HepG2 (cell line): ENCODE measurements at regions not wholly inside any gene's neighbourhood (a gene's known extent, or its start where the extent isn't known, plus 50 kb on each side); places are given as distances from the start of the nearest gene placed in this dataset.

Experiments used
- AKAP8 ChIP-seq: sonication (generic); formaldehyde crosslinking; IDR thresholded peaks from 2 replicates; pipeline ENCODE4 v1.5.1; 2020; ENCODE audit warnings: mild to moderate bottlenecking, missing genetic modification reagents
- BORCS8-MEF2B ChIP-seq: sonication (generic); formaldehyde crosslinking; IDR thresholded peaks from 2 replicates; pipeline ENCODE4 v1.8.0; 2022; ENCODE audit warnings: mild to moderate bottlenecking, missing genetic modification reagents
- FOXK2 ChIP-seq: fragments of 450-650 bp; IDR thresholded peaks from 2 replicates; pipeline ENCODE4 v1.6.1; 2016
- FOXP1 ChIP-seq, 2 experiments: fragments of 450-650 bp in 1 of 2; IDR thresholded peaks; 2 replicates each; pipeline ENCODE4 v1.6.1; 2017 to 2018; ENCODE audit warnings: antibody characterized with exemption in 1 of 2
- GATAD2A ChIP-seq: IDR thresholded peaks from 2 replicates; pipeline ENCODE4 v1.6.1; 2016
- HNRNPLL ChIP-seq: fragments of 200-400 bp; formaldehyde crosslinking; IDR thresholded peaks from 2 replicates; pipeline ENCODE4 v1.6.1; 2017; ENCODE audit warnings: mild to moderate bottlenecking, low read depth, low read length; ENCODE audit not compliant: poor library complexity, severe bottlenecking
- HOXA9 ChIP-seq: sonication (generic); formaldehyde crosslinking; IDR thresholded peaks from 2 replicates; pipeline ENCODE4 v1.8.1; 2022; ENCODE audit warnings: missing genetic modification reagents, mild to moderate bottlenecking, moderate library complexity, borderline replicate concordance
- MAFF ChIP-seq: IDR thresholded peaks from 2 replicates; pipeline ENCODE4 v1.6.1; 2011; ENCODE audit warnings: low read depth, low read length, improper control_type of control experiment
- NBN ChIP-seq: fragments of 450-650 bp; conservative IDR thresholded peaks from 2 replicates; pipeline ENCODE4 v1.6.1; 2017
- NR2C2 ChIP-seq: sonication (generic); formaldehyde crosslinking; IDR thresholded peaks from 2 replicates; pipeline ENCODE4 v1.4.0; 2020; ENCODE audit warnings: missing genetic modification reagents, mild to moderate bottlenecking, moderate library complexity, borderline replicate concordance
- PITX1 ChIP-seq: sonication (generic); formaldehyde crosslinking; IDR thresholded peaks from 2 replicates; pipeline ENCODE4 v1.5.1; 2020; ENCODE audit warnings: mild to moderate bottlenecking, missing genetic modification reagents
- SIX4 ChIP-seq: sonication (generic); formaldehyde crosslinking; IDR thresholded peaks from 2 replicates; pipeline ENCODE4 v1.4.0; 2020; ENCODE audit warnings: missing genetic modification reagents
- SNAI1 ChIP-seq: sonication (generic); formaldehyde crosslinking; IDR thresholded peaks from 2 replicates; pipeline ENCODE4 v1.5.0; 2020; ENCODE audit warnings: mild to moderate bottlenecking, missing genetic modification reagents, borderline replicate concordance
- SOX5 ChIP-seq: IDR thresholded peaks from 2 replicates; pipeline ENCODE4 v1.6.1; 2016; ENCODE audit warnings: borderline replicate concordance
- ZBTB20 ChIP-seq: sonication (generic); formaldehyde crosslinking; IDR thresholded peaks from 2 replicates; pipeline ENCODE4 v1.8.1; 2023; ENCODE audit warnings: missing genetic modification reagents, low read depth, mild to moderate bottlenecking, borderline replicate concordance
- ZBTB7A ChIP-seq: sonication (generic); formaldehyde crosslinking; IDR thresholded peaks from 2 replicates; pipeline ENCODE4 v1.8.0; 2022; ENCODE audit warnings: mild to moderate bottlenecking, missing genetic modification reagents
- ZNF20 ChIP-seq: sonication (generic); formaldehyde crosslinking; IDR thresholded peaks from 2 replicates; pipeline ENCODE4 v1.4.0; 2020; ENCODE audit warnings: mild to moderate bottlenecking, moderate library complexity, missing genetic modification reagents
- ZNF263 ChIP-seq: sonication (generic); formaldehyde crosslinking; IDR thresholded peaks from 2 replicates; pipeline ENCODE4 v1.4.0; 2020; ENCODE audit warnings: missing genetic modification reagents
- ZNF264 ChIP-seq: sonication (generic); formaldehyde crosslinking; IDR thresholded peaks from 2 replicates; pipeline ENCODE4 v1.4.0; 2020; ENCODE audit warnings: missing genetic modification reagents
- ZNF367 ChIP-seq: sonication (generic); formaldehyde crosslinking; IDR thresholded peaks from 2 replicates; pipeline ENCODE4 v1.4.0; 2020; ENCODE audit warnings: missing genetic modification reagents, borderline replicate concordance
- ZNF556 ChIP-seq: sonication (generic); formaldehyde crosslinking; IDR thresholded peaks from 2 replicates; pipeline ENCODE4 v1.4.0; 2020; ENCODE audit warnings: mild to moderate bottlenecking, missing genetic modification reagents, borderline replicate concordance
- ZNF615 ChIP-seq: sonication (generic); formaldehyde crosslinking; IDR thresholded peaks from 2 replicates; pipeline ENCODE4 v1.5.0; 2020; ENCODE audit warnings: mild to moderate bottlenecking, missing genetic modification reagents, borderline replicate concordance
- ZNF7 ChIP-seq: IDR thresholded peaks from 2 replicates; pipeline ENCODE4 v1.6.1; 2016; ENCODE audit warnings: missing biosample characterization, missing genetic modification reagents
- ZNF781 ChIP-seq: sonication (generic); formaldehyde crosslinking; IDR thresholded peaks from 2 replicates; pipeline ENCODE4 v1.5.1; 2020; ENCODE audit warnings: borderline replicate concordance, mild to moderate bottlenecking, missing genetic modification reagents; ENCODE audit errors: not compliant biosample characterization
- TF ChIP-seq, protein P1 (sequence below): IDR thresholded peaks from 2 replicates; pipeline ENCODE4 v1.4.0; 2020; ENCODE audit warnings: mild to moderate bottlenecking, missing genetic modification reagents
- TF ChIP-seq, protein P2 (sequence below): IDR thresholded peaks from 2 replicates; pipeline ENCODE4 v1.6.1; 2012; ENCODE audit warnings: low read depth, low read length, improper control_type of control experiment
- TF ChIP-seq, protein P3 (sequence below): IDR thresholded peaks from 2 replicates; pipeline ENCODE4 v1.6.1; 2016; ENCODE audit warnings: low read depth

DNA sequence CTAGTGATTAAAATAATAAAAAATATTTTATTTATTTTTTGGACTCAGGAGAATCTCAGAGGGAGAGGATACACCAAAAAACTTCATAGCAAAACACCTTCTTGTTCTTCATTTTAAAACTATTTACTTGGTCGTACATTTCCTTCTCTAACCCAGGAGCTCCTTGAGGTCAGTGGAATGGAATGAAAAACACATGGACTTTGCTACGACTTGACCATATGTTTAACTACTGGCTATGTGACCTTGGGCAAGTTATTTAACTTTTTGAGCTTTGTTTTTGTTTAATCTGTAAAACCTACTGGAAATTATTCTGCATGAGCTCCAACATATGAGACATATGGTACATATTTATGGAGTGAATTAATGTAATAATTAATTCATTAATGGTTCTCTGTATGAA is 1005.5 kb upstream of the CITED2 start (continued):
- TF ChIP-seq ZBTB7A (CRISPR knock-in tag) (no peak), ZNF556 (CRISPR knock-in tag) (no peak), PITX1 (CRISPR knock-in tag) (no peak), FOXP1 (IDR thresholded peaks at IDR 0.05) (no peak), FOXP1 (CRISPR knock-in tag; IDR thresholded peaks at IDR 0.05) (peak; percentile 70), MAFF (no peak), BORCS8-MEF2B (CRISPR knock-in tag) (no peak), HOXA9 (CRISPR knock-in tag) (no peak), ZNF615 (CRISPR knock-in tag) (no peak), GATAD2A (peak; percentile 90), ZNF263 (no peak), SIX4 (CRISPR knock-in tag) (no peak), ZNF781 (no peak), ZBTB20 (peak; percentile 69; the same call in 1 of the 2 replicates), NR2C2 (CRISPR knock-in tag) (no peak), NBN (no peak), AKAP8 (CRISPR knock-in tag) (no peak), ZNF367 (CRISPR knock-in tag) (no peak), SOX5 (peak; percentile 51; the same call in 1 of the 2 replicates), ZNF264 (CRISPR knock-in tag) (no peak), ZNF20 (no peak), ZNF7 (CRISPR knock-in tag) (no peak), FOXK2 (no peak), SNAI1 (CRISPR knock-in tag) (no peak), HNRNPLL (no peak)
- TF ChIP-seq, protein P1, sequence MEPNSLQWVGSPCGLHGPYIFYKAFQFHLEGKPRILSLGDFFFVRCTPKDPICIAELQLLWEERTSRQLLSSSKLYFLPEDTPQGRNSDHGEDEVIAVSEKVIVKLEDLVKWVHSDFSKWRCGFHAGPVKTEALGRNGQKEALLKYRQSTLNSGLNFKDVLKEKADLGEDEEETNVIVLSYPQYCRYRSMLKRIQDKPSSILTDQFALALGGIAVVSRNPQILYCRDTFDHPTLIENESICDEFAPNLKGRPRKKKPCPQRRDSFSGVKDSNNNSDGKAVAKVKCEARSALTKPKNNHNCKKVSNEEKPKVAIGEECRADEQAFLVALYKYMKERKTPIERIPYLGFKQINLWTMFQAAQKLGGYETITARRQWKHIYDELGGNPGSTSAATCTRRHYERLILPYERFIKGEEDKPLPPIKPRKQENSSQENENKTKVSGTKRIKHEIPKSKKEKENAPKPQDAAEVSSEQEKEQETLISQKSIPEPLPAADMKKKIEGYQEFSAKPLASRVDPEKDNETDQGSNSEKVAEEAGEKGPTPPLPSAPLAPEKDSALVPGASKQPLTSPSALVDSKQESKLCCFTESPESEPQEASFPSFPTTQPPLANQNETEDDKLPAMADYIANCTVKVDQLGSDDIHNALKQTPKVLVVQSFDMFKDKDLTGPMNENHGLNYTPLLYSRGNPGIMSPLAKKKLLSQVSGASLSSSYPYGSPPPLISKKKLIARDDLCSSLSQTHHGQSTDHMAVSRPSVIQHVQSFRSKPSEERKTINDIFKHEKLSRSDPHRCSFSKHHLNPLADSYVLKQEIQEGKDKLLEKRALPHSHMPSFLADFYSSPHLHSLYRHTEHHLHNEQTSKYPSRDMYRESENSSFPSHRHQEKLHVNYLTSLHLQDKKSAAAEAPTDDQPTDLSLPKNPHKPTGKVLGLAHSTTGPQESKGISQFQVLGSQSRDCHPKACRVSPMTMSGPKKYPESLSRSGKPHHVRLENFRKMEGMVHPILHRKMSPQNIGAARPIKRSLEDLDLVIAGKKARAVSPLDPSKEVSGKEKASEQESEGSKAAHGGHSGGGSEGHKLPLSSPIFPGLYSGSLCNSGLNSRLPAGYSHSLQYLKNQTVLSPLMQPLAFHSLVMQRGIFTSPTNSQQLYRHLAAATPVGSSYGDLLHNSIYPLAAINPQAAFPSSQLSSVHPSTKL (CRISPR knock-in tag), result peak; percentile 96
- TF ChIP-seq, protein P2, sequence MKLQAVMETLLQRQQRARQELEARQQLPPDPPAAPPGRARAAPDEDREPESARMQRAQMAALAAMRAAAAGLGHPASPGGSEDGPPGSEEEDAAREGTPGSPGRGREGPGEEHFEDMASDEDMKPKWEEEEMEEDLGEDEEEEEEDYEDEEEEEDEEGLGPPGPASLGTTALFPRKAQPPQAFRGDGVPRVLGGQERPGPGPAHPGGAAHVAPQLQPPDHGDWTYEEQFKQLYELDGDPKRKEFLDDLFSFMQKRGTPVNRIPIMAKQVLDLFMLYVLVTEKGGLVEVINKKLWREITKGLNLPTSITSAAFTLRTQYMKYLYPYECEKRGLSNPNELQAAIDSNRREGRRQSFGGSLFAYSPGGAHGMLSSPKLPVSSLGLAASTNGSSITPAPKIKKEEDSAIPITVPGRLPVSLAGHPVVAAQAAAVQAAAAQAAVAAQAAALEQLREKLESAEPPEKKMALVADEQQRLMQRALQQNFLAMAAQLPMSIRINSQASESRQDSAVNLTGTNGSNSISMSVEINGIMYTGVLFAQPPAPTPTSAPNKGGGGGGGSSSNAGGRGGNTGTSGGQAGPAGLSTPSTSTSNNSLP, result no peak
- TF ChIP-seq, protein P3, sequence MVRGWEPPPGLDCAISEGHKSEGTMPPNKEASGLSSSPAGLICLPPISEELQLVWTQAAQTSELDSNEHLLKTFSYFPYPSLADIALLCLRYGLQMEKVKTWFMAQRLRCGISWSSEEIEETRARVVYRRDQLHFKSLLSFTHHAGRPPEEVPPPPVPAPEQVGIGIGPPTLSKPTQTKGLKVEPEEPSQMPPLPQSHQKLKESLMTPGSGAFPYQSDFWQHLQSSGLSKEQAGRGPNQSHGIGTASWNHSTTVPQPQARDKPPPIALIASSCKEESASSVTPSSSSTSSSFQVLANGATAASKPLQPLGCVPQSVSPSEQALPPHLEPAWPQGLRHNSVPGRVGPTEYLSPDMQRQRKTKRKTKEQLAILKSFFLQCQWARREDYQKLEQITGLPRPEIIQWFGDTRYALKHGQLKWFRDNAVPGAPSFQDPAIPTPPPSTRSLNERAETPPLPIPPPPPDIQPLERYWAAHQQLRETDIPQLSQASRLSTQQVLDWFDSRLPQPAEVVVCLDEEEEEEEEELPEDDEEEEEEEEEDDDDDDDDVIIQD, result peak; percentile 65; the same call in 1 of the 2 replicates
